Ishikawa (cell line): ENCODE measurements at regions not wholly inside any gene's neighbourhood (a gene's known extent, or its start where the extent isn't known, plus 50 kb on each side); places are given as distances from the start of the nearest gene placed in this dataset.

ENCODE experiments used
- CEBPB ChIP-seq: IDR thresholded peaks from 2 replicates; pipeline ENCODE4 v1.6.1; 2012
- EP300 ChIP-seq: IDR thresholded peaks from 2 replicates; pipeline ENCODE4 v1.6.1; 2012; ENCODE audit warnings: borderline replicate concordance
- TEAD4 ChIP-seq: IDR thresholded peaks from 2 replicates; pipeline ENCODE4 v1.6.1; 2012

DNA sequence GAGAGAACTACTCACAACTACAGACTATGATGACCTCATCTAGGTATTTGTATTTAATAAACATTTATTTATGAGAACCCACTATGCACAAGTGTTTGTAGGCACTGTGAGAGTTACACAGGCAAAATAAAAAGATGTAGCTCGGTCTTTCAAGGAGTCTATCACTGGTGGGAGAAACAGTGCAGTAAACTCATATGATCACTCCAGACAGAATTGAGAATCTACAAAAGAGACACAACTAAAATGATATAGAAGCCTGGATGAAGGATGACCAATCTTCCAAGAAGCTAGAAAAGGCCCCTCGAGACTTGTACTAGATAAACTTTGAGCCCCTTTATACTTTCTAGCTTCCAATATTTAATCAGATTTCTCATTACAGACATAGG is 70.2 kb upstream of the ZBTB20 start:
- no peak for TF ChIP-seq TEAD4
- no peak for TF ChIP-seq CEBPB
- TF ChIP-seq EP300 = no peak
